Hepatocyte (in vitro differentiated cells): ENCODE measurements at regions not wholly inside any gene's neighbourhood (a gene's known extent, or its start where the extent isn't known, plus 50 kb on each side); places are given as distances from the start of the nearest gene placed in this dataset.

Experiments
- CTCF ChIP-seq: fragments of 200-600 bp; sonication (generic); IDR thresholded peaks from 2 replicates; pipeline ENCODE4 v1.5.1; 2016; ENCODE audit warnings: antibody characterized with exemption, mild to moderate bottlenecking; ENCODE audit not compliant: poor library complexity
- EZH2phosphoT487 ChIP-seq: fragments of 200-600 bp; sonication (generic); IDR thresholded peaks from one replicate; pipeline ENCODE4 v1.6.1; 2018; ENCODE audit warnings: antibody characterized with exemption, mild to moderate bottlenecking, low read depth, moderate library complexity; ENCODE audit not compliant: unreplicated experiment, severe bottlenecking

GRCh38 chr13:76266561-76266960, 619.6 kb downstream of the KCTD12 start:
- no peak for TF ChIP-seq CTCF
- no peak for TF ChIP-seq EZH2phosphoT487
